SJCRH30 (cell line): ENCODE measurements at regions not wholly inside any gene's neighbourhood (a gene's known extent, or its start where the extent isn't known, plus 50 kb on each side); places are given as distances from the start of the nearest gene placed in this dataset.

Source experiments
- DNase-seq, 2 experiments: peaks; one replicate each; pipeline ENCODE4 v3.0.0-alpha.2; 2015 to 2020
- H3K27ac ChIP-seq: fragments of 250-450 bp; sonication (Bioruptor Pico); 2 replicates; pipeline ENCODE4 v1.5.1; 2020; ENCODE audit warnings: mild to moderate bottlenecking, moderate library complexity
- H3K27me3 ChIP-seq: fragments of 250-450 bp; sonication (Bioruptor Pico); 2 replicates; pipeline ENCODE4 v1.5.1; 2020; ENCODE audit warnings: mild to moderate bottlenecking, moderate library complexity
- H3K36me3 ChIP-seq: fragments of 250-450 bp; sonication (Bioruptor Pico); 2 replicates; pipeline ENCODE4 v1.5.1; 2020; ENCODE audit warnings: mild to moderate bottlenecking, moderate library complexity
- H3K4me1 ChIP-seq: fragments of 250-450 bp; sonication (Bioruptor Pico); 2 replicates; pipeline ENCODE4 v1.5.1; 2020; ENCODE audit warnings: mild to moderate bottlenecking, moderate library complexity
- H3K4me3 ChIP-seq: fragments of 250-450 bp; sonication (Bioruptor Pico); 2 replicates; pipeline ENCODE4 v1.5.1; 2020; ENCODE audit warnings: mild to moderate bottlenecking, moderate library complexity
- H3K9me3 ChIP-seq: fragments of 250-450 bp; sonication (Bioruptor Pico); replicated peaks from 2 replicates; pipeline ENCODE4 v1.5.1; 2020; ENCODE audit warnings: mild to moderate bottlenecking, moderate library complexity

GRCh38 chr7:51539840-51540239 is 223.2 kb upstream of the COBL start:
- DNase-seq: no peak
- Histone ChIP-seq H3K36me3 (no peaks in the 10 kb centered on the region), H3K27ac (no peak overlapping the region), H3K4me3 (no peak overlapping the region), H3K4me1 (no peaks in the 10 kb centered on the region), H3K9me3 (no peaks in the 10 kb centered on the region), H3K27me3 (no peaks in the 10 kb centered on the region; the same call in 1 of the 2 replicates)

GRCh38 chr7:51528172-51528571 is 211.6 kb upstream of the COBL start:
- no peaks in the 10 kb centered on the region for H3K36me3 ChIP-seq
- no peaks in the 10 kb centered on the region for H3K4me1 ChIP-seq
- no peaks in the 10 kb centered on the region for H3K27me3 ChIP-seq
- no peaks in the 10 kb centered on the region for H3K9me3 ChIP-seq
- H3K4me3 ChIP-seq: no peak overlapping the region
- no peak overlapping the region for H3K27ac ChIP-seq
- DNase-seq: no peak

- H3K27ac ChIP-seq: no peak overlapping the region
- no peaks in the 10 kb centered on the region for H3K4me1 ChIP-seq
- no peaks in the 10 kb centered on the region for H3K36me3 ChIP-seq
- no peaks in the 10 kb centered on the region for H3K9me3 ChIP-seq
- DNase-seq: no peak
- H3K27me3 ChIP-seq: peaks cover 5% of the 10 kb centered on the region; the same call in 1 of the 2 replicates
- no peak overlapping the region for H3K4me3 ChIP-seq
Measured at GRCh38 chr7:51521694-51522312, 205.2 kb upstream of the COBL start.

GRCh38 chr7:51521054-51521453 is 204.4 kb upstream of the COBL start:
- H3K27me3 ChIP-seq: peaks cover 5% of the 10 kb centered on the region; the same call in 1 of the 2 replicates
- DNase-seq: no peak
- H3K9me3 ChIP-seq: no peaks in the 10 kb centered on the region
- H3K36me3 ChIP-seq: no peaks in the 10 kb centered on the region
- no peaks in the 10 kb centered on the region for H3K4me1 ChIP-seq
- no peak overlapping the region for H3K27ac ChIP-seq
- no peak overlapping the region for H3K4me3 ChIP-seq

- Histone ChIP-seq H3K4me3 (no peak overlapping the region), H3K4me1 (no peaks in the 10 kb centered on the region), H3K9me3 (no peaks in the 10 kb centered on the region), H3K27ac (no peak overlapping the region), H3K36me3 (no peaks in the 10 kb centered on the region), H3K27me3 (peaks cover 5% of the 10 kb centered on the region; the same call in 1 of the 2 replicates)
- no peak for DNase-seq
Measured at GRCh38 chr7:51518646-51519045, 202.0 kb upstream of the COBL start.

GRCh38 chr7:51517187-51517586 is 200.6 kb upstream of the COBL start:
- Histone ChIP-seq H3K27me3 (peaks cover 5% of the 10 kb centered on the region; the same call in 1 of the 2 replicates), H3K4me3 (no peak overlapping the region), H3K27ac (no peak overlapping the region), H3K9me3 (no peaks in the 10 kb centered on the region), H3K36me3 (no peaks in the 10 kb centered on the region), H3K4me1 (no peaks in the 10 kb centered on the region)
- DNase-seq: no peak

GRCh38 chr7:51501620-51502019 is 185.0 kb upstream of the COBL start:
- Histone ChIP-seq H3K9me3 (no peaks in the 10 kb centered on the region), H3K4me3 (no peak overlapping the region), H3K4me1 (no peaks in the 10 kb centered on the region), H3K27me3 (no peaks in the 10 kb centered on the region), H3K27ac (no peak overlapping the region), H3K36me3 (no peaks in the 10 kb centered on the region)
- DNase-seq: no peak

GRCh38 chr7:51482976-51483375 is 166.4 kb upstream of the COBL start:
- Histone ChIP-seq H3K27me3 (no peaks in the 10 kb centered on the region), H3K4me1 (no peaks in the 10 kb centered on the region), H3K27ac (no peak overlapping the region), H3K36me3 (no peaks in the 10 kb centered on the region), H3K9me3 (no peaks in the 10 kb centered on the region), H3K4me3 (no peak overlapping the region)
- no peak for DNase-seq

GRCh38 chr7:51481421-51481820 is 164.8 kb upstream of the COBL start:
- H3K27me3 ChIP-seq: no peaks in the 10 kb centered on the region
- no peaks in the 10 kb centered on the region for H3K4me1 ChIP-seq
- H3K4me3 ChIP-seq: no peak overlapping the region
- no peaks in the 10 kb centered on the region for H3K36me3 ChIP-seq
- no peaks in the 10 kb centered on the region for H3K9me3 ChIP-seq
- DNase-seq: no peak
- H3K27ac ChIP-seq: no peak overlapping the region

- no peak for DNase-seq
- no peak overlapping the region for H3K27ac ChIP-seq
- no peaks in the 10 kb centered on the region for H3K4me1 ChIP-seq
- H3K4me3 ChIP-seq: no peak overlapping the region
- H3K36me3 ChIP-seq: no peaks in the 10 kb centered on the region
- no peaks in the 10 kb centered on the region for H3K9me3 ChIP-seq
- no peaks in the 10 kb centered on the region for H3K27me3 ChIP-seq
Measured at GRCh38 chr7:51477819-51478218, 161.2 kb upstream of the COBL start.

- Histone ChIP-seq H3K4me1 (no peaks in the 10 kb centered on the region), H3K27ac (no peak overlapping the region), H3K9me3 (no peaks in the 10 kb centered on the region), H3K36me3 (no peaks in the 10 kb centered on the region), H3K4me3 (no peak overlapping the region), H3K27me3 (no peaks in the 10 kb centered on the region)
- DNase-seq: no peak
Measured at GRCh38 chr7:51477323-51477722, 160.7 kb upstream of the COBL start.

- H3K4me1 ChIP-seq: no peaks in the 10 kb centered on the region
- H3K4me3 ChIP-seq: no peak overlapping the region
- H3K27ac ChIP-seq: no peak overlapping the region
- no peak for DNase-seq
- no peaks in the 10 kb centered on the region for H3K27me3 ChIP-seq
- H3K9me3 ChIP-seq: no peaks in the 10 kb centered on the region
- no peaks in the 10 kb centered on the region for H3K36me3 ChIP-seq
Measured at GRCh38 chr7:51476026-51476425, 159.4 kb upstream of the COBL start.

GRCh38 chr7:51472873-51473272 is 156.3 kb upstream of the COBL start:
- Histone ChIP-seq H3K4me1 (no peaks in the 10 kb centered on the region), H3K36me3 (no peaks in the 10 kb centered on the region), H3K27ac (no peak overlapping the region), H3K4me3 (no peak overlapping the region), H3K27me3 (no peaks in the 10 kb centered on the region), H3K9me3 (no peaks in the 10 kb centered on the region)
- DNase-seq: no peak

- no peaks in the 10 kb centered on the region for H3K4me1 ChIP-seq
- no peaks in the 10 kb centered on the region for H3K36me3 ChIP-seq
- no peak for DNase-seq
- no peaks in the 10 kb centered on the region for H3K9me3 ChIP-seq
- H3K27ac ChIP-seq: no peak overlapping the region
- no peak overlapping the region for H3K4me3 ChIP-seq
- no peaks in the 10 kb centered on the region for H3K27me3 ChIP-seq
Measured at GRCh38 chr7:51471981-51472296, 155.3 kb upstream of the COBL start.

- no peaks in the 10 kb centered on the region for H3K4me1 ChIP-seq
- H3K9me3 ChIP-seq: no peaks in the 10 kb centered on the region
- no peak overlapping the region for H3K4me3 ChIP-seq
- no peak overlapping the region for H3K27ac ChIP-seq
- no peak for DNase-seq
- no peaks in the 10 kb centered on the region for H3K27me3 ChIP-seq
- no peaks in the 10 kb centered on the region for H3K36me3 ChIP-seq
Measured at GRCh38 chr7:51471210-51471980, 154.8 kb upstream of the COBL start.
